OCI-LY1 (cell line): ENCODE measurements at regions not wholly inside any gene's neighbourhood (a gene's known extent, or its start where the extent isn't known, plus 50 kb on each side); places are given as distances from the start of the nearest gene placed in this dataset.

Source experiments
- H2AFZ ChIP-seq: fragments of 200-600 bp; sonication (generic), shearing (Covaris generic); 2 replicates; pipeline ENCODE4 v1.6.0; 2014; ENCODE audit warnings: antibody characterized with exemption, mild to moderate bottlenecking, low read length
- H3F3A ChIP-seq: fragments of 200-600 bp; sonication (generic), shearing (Covaris generic); 2 replicates; pipeline ENCODE4 v1.6.0; 2014; ENCODE audit warnings: mild to moderate bottlenecking, antibody characterized with exemption, low read length, moderate library complexity; ENCODE audit not compliant: insufficient read depth
- H3K27ac ChIP-seq: fragments of 200-600 bp; sonication (generic); 2 replicates; pipeline ENCODE4 v1.5.1; 2014; ENCODE audit warnings: low read length, mixed run types, mild to moderate bottlenecking, low read depth; ENCODE audit not compliant: poor library complexity, severe bottlenecking
- H3K27me3 ChIP-seq: fragments of 200-600 bp; sonication (generic); 2 replicates; pipeline ENCODE4 v1.6.0; 2014; ENCODE audit warnings: antibody characterized with exemption, mild to moderate bottlenecking, low read length, moderate library complexity; ENCODE audit not compliant: insufficient read depth
- H3K36me3 ChIP-seq: fragments of 200-600 bp; sonication (generic); 2 replicates; pipeline ENCODE4 v1.6.1; 2014; ENCODE audit warnings: mild to moderate bottlenecking, antibody characterized with exemption, low read length, moderate library complexity, mixed read lengths; ENCODE audit not compliant: insufficient read depth
- H3K4me1 ChIP-seq: fragments of 200-600 bp; sonication (generic); 2 replicates; pipeline ENCODE4 v1.5.1; 2014; ENCODE audit warnings: mild to moderate bottlenecking, low read length, moderate library complexity; ENCODE audit not compliant: insufficient read depth, severe bottlenecking
- H3K4me2 ChIP-seq: fragments of 200-600 bp; sonication (generic), shearing (Covaris generic); 2 replicates; pipeline ENCODE4 v1.6.1; 2014; ENCODE audit warnings: low read length
- H3K4me3 ChIP-seq: fragments of 200-600 bp; sonication (generic); 2 replicates; pipeline ENCODE4 v1.5.1; 2014; ENCODE audit warnings: low read length, low read depth, mild to moderate bottlenecking, mixed read lengths; ENCODE audit not compliant: poor library complexity, severe bottlenecking
- H3K79me2 ChIP-seq: fragments of 200-600 bp; shearing (Covaris generic); 2 replicates; pipeline ENCODE4 v1.6.1; 2016; ENCODE audit warnings: mixed run types, low read length, mixed read lengths; ENCODE audit not compliant: insufficient read depth
- H3K9ac ChIP-seq: fragments of 200-600 bp; sonication (generic), shearing (Covaris generic); 2 replicates; pipeline ENCODE4 v1.6.1; 2014; ENCODE audit warnings: mild to moderate bottlenecking, low read length, mixed read lengths
- H3K9me2 ChIP-seq: fragments of 200-600 bp; sonication (generic), shearing (Covaris generic); 2 replicates; pipeline ENCODE4 v1.6.1; 2014; ENCODE audit warnings: low read depth, mild to moderate bottlenecking, low read length, mixed read lengths
- H3K9me3 ChIP-seq: fragments of 200-600 bp; shearing (Covaris generic); 2 replicates; pipeline ENCODE4 v1.6.1; 2014; ENCODE audit warnings: low read length, mixed read lengths
- H4K20me1 ChIP-seq: fragments of 200-600 bp; sonication (generic), shearing (Covaris generic); 2 replicates; pipeline ENCODE4 v1.6.0; 2016; ENCODE audit warnings: mild to moderate bottlenecking, low read length; ENCODE audit not compliant: insufficient read depth
- CTCF ChIP-seq: fragments of 200-600 bp; sonication (generic), shearing (Covaris generic); IDR thresholded peaks from 2 replicates; pipeline ENCODE4 v1.5.1; 2017; ENCODE audit warnings: mild to moderate bottlenecking, antibody characterized with exemption, low read length, moderate library complexity, mixed read lengths
- EZH2 ChIP-seq: fragments of 200-600 bp; sonication (generic), shearing (Covaris generic); IDR thresholded peaks from 2 replicates; pipeline ENCODE4 v1.8.0; 2017; ENCODE audit warnings: borderline replicate concordance, mixed run types, mild to moderate bottlenecking, antibody characterized with exemption, low read length, moderate library complexity, mixed read lengths

- H3K4me1 ChIP-seq: no peaks in the 10 kb centered on the region
- no peak for TF ChIP-seq EZH2
- no peaks in the 10 kb centered on the region for H3K9me3 ChIP-seq
- no peaks in the 10 kb centered on the region for H3F3A ChIP-seq
- H3K36me3 ChIP-seq: no peaks in the 10 kb centered on the region
- no peak overlapping the region for H3K9ac ChIP-seq
- no peak overlapping the region for H3K27ac ChIP-seq
- H3K27me3 ChIP-seq: no peaks in the 10 kb centered on the region
- no peak overlapping the region for H2AFZ ChIP-seq
- no peaks in the 10 kb centered on the region for H4K20me1 ChIP-seq
- no peak overlapping the region for H3K4me3 ChIP-seq
- no peak overlapping the region for H3K4me2 ChIP-seq
- H3K9me2 ChIP-seq: no peaks in the 10 kb centered on the region
- H3K79me2 ChIP-seq: no peaks in the 10 kb centered on the region
Measured at GRCh38 chr14:101002738-101003137, 99.2 kb upstream of the RTL1 start.

- Histone ChIP-seq H3K36me3 (no peaks in the 10 kb centered on the region), H3K27me3 (no peaks in the 10 kb centered on the region), H3F3A (no peaks in the 10 kb centered on the region), H3K27ac (no peak overlapping the region), H3K4me1 (no peaks in the 10 kb centered on the region), H3K4me3 (no peak overlapping the region), H3K4me2 (no peak overlapping the region), H2AFZ (no peak overlapping the region), H3K9me2 (no peaks in the 10 kb centered on the region), H3K9ac (no peak overlapping the region), H3K79me2 (no peaks in the 10 kb centered on the region), H4K20me1 (no peaks in the 10 kb centered on the region), H3K9me3 (no peaks in the 10 kb centered on the region)
- no peak for TF ChIP-seq EZH2
- no peak for TF ChIP-seq CTCF
Measured at GRCh38 chr14:101004176-101004575, 100.7 kb upstream of the RTL1 start.

DNA sequence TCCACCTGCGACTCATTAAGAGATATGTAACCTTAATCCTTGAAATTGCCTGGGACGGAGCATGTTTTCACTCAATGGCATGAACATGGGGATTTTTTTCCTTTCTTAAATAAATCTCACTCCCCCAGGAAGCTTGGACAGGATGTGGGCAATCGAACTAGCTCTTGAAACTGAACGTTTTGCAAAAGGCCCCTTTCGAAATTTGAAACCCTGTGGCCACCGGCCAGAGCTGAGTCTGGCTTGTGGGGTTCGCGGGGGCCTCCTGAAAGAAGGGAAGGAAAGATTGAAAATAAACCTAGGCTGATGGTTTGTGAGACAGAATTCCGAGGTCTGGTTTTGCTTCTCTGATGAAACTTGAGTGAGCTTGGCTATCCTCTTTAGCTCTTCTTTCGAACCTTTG is 101.4 kb upstream of the RTL1 start:
- Histone ChIP-seq H3K27me3 (no peaks in the 10 kb centered on the region), H3K4me1 (no peaks in the 10 kb centered on the region), H3K27ac (no peak overlapping the region), H3K9me2 (no peaks in the 10 kb centered on the region), H3K36me3 (no peaks in the 10 kb centered on the region), H2AFZ (no peak overlapping the region), H3K9me3 (no peaks in the 10 kb centered on the region), H4K20me1 (no peaks in the 10 kb centered on the region), H3F3A (no peaks in the 10 kb centered on the region), H3K4me2 (no peak overlapping the region), H3K79me2 (no peaks in the 10 kb centered on the region), H3K4me3 (no peak overlapping the region), H3K9ac (no peak overlapping the region)
- TF ChIP-seq EZH2: no peak
- no peak for TF ChIP-seq CTCF

GRCh38 chr14:101005447-101005846 is 101.9 kb upstream of the RTL1 start:
- no peak overlapping the region for H3K4me3 ChIP-seq
- H3K79me2 ChIP-seq: no peaks in the 10 kb centered on the region
- H3K9ac ChIP-seq: no peak overlapping the region
- no peaks in the 10 kb centered on the region for H4K20me1 ChIP-seq
- no peaks in the 10 kb centered on the region for H3K27me3 ChIP-seq
- no peaks in the 10 kb centered on the region for H3K36me3 ChIP-seq
- TF ChIP-seq CTCF (no peak), EZH2 (no peak)
- no peaks in the 10 kb centered on the region for H3K4me1 ChIP-seq
- no peaks in the 10 kb centered on the region for H3K9me3 ChIP-seq
- H3K4me2 ChIP-seq: no peak overlapping the region
- no peak overlapping the region for H3K27ac ChIP-seq
- no peaks in the 10 kb centered on the region for H3F3A ChIP-seq
- no peak overlapping the region for H2AFZ ChIP-seq
- no peaks in the 10 kb centered on the region for H3K9me2 ChIP-seq
